Activated CD4-positive, alpha-beta memory T cell treated with anti-CD3 and anti-CD28 coated beads, Interleukin-2, amount 10 ng/mL, durations not matched to agents 7 days and 5 days (primary cell): ENCODE measurements at regions not wholly inside any gene's neighbourhood (a gene's known extent, or its start where the extent isn't known, plus 50 kb on each side); places are given as distances from the start of the nearest gene placed in this dataset.

ENCODE experiments used
- CTCF ChIA-PET: fragments of 350-600 bp; sonication (Branson Sonifier 250); formaldehyde crosslinking; loops from one replicate; lab custom pipeline; 2021; ENCODE audit warnings: antibody characterized with exemption, inconsistent platforms; lab: Charles Lee
- POLR2A ChIA-PET: fragments of 350-600 bp; sonication (Branson Sonifier 250); formaldehyde crosslinking; loops from one replicate; lab custom pipeline; 2021; ENCODE audit warnings: antibody characterized with exemption; lab: Charles Lee
- DNase-seq: peaks from one replicate; pipeline ENCODE4 v3.0.0-alpha.2; 2020
- H3K27ac Mint-ChIP-seq: one replicate; pipeline ENCODE4 v1.8.0; 2021; ENCODE audit warnings: mild to moderate bottlenecking, mixed read lengths
- H3K27me3 Mint-ChIP-seq: one replicate; pipeline ENCODE4 v1.8.0; 2021; ENCODE audit warnings: mixed read lengths
- H3K36me3 Mint-ChIP-seq: one replicate; pipeline ENCODE4 v1.8.0; 2021; ENCODE audit warnings: low read depth, mixed read lengths
- H3K4me1 Mint-ChIP-seq: one replicate; pipeline ENCODE4 v1.8.0; 2021; ENCODE audit warnings: mixed read lengths
- H3K4me3 Mint-ChIP-seq: one replicate; pipeline ENCODE4 v1.8.0; 2021; ENCODE audit warnings: mild to moderate bottlenecking, mixed read lengths
- H3K9me3 Mint-ChIP-seq: one replicate; pipeline ENCODE4 v1.8.0; 2021; ENCODE audit warnings: mixed read lengths

GRCh38 chr1:38326856-38327255, 280.3 kb upstream of the POU3F1 start:
- H3K4me3 Mint-ChIP-seq: no peak overlapping the region
- no peaks in the 10 kb centered on the region for H3K4me1 Mint-ChIP-seq
- ChIA-PET CTCF (no interaction called here), POLR2A (no interaction called here)
- no peak overlapping the region for H3K27ac Mint-ChIP-seq
- peaks cover 12% of the 10 kb centered on the region for H3K27me3 Mint-ChIP-seq
- no peaks in the 10 kb centered on the region for H3K9me3 Mint-ChIP-seq
- DNase-seq: no peak
- H3K36me3 Mint-ChIP-seq: no peaks in the 10 kb centered on the region

DNA sequence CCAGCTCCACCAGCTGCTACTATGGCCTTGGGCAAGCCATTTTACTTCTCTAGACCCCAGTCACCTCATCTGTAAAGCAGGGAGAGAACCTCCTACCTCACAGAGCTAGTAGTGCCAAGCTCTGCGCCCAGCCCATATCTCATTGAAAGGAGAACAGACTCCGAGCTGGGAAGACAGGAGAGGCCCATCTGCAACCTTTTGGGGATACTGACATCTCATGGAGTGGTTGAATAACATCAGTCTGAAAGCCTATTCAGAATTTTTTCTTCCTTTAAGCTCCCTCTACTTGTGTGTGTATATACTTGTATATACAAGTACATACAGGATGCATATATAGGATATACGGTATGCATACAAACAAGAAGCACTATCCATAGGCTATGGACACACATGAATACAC, 279.5 kb upstream of the POU3F1 start:
- Mint-ChIP-seq H3K4me3 (no peak overlapping the region), H3K27ac (no peak overlapping the region), H3K9me3 (no peaks in the 10 kb centered on the region), H3K27me3 (peaks cover 15% of the 10 kb centered on the region), H3K4me1 (no peaks in the 10 kb centered on the region), H3K36me3 (no peaks in the 10 kb centered on the region)
- CTCF ChIA-PET: no interaction called here
- POLR2A ChIA-PET: no interaction called here
- DNase-seq: no peak

- H3K27ac Mint-ChIP-seq: no peak overlapping the region
- H3K36me3 Mint-ChIP-seq: no peaks in the 10 kb centered on the region
- no peaks in the 10 kb centered on the region for H3K9me3 Mint-ChIP-seq
- H3K4me1 Mint-ChIP-seq: no peaks in the 10 kb centered on the region
- ChIA-PET CTCF (no interaction called here), POLR2A (no interaction called here)
- H3K4me3 Mint-ChIP-seq: no peak overlapping the region
- peaks cover 26% of the 10 kb centered on the region for H3K27me3 Mint-ChIP-seq
- DNase-seq: no peak
Observed at GRCh38 chr1:38312753-38313152, 266.2 kb upstream of the POU3F1 start.

- POLR2A ChIA-PET: no interaction called here
- Mint-ChIP-seq H3K9me3 (no peaks in the 10 kb centered on the region), H3K27me3 (peaks cover 25% of the 10 kb centered on the region), H3K36me3 (no peaks in the 10 kb centered on the region), H3K27ac (no peak overlapping the region), H3K4me1 (no peaks in the 10 kb centered on the region), H3K4me3 (no peak overlapping the region)
- DNase-seq: no peak
- CTCF ChIA-PET: no interaction called here
Observed at GRCh38 chr1:38310079-38310478, 263.5 kb upstream of the POU3F1 start.

DNA sequence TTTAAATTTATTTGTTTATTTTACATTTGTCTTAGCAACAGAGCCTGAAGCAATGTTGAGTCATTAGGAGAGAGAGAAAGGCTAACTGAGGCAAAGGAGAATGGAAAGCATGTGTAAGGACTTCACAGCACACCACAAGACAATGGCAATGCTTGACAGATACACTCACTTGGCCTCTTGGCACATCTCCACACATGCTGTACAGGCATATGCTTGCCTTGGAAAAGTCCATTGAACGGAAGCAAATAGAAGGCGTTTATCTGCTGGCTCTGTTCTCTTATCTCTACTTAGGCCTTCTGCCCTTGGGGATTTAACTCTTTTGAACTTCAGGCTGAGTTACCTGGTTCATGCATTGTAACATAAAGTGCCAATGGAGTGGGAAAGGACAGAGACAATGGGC, 262.2 kb upstream of the POU3F1 start:
- Mint-ChIP-seq H3K4me3 (no peak overlapping the region), H3K36me3 (no peaks in the 10 kb centered on the region), H3K27me3 (peaks cover 35% of the 10 kb centered on the region)

DNA sequence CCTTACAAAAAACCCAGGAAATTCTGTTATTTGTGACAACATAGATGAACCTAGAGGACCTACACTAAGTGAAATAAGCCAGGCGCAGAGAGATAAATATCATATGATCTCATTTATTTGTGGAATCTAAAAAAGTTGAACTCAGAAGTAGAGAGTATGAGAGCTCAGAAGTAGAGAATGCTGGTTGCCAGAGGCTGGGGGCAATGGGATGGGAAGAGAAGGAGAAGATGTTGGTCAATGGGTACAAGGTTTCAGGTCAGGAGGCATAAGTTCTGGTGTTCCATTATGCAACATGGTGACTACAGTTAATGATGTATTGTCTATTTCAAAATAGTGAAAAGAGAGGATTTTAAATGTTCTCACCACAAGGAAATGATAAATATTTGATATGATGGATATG, 259.1 kb upstream of the POU3F1 start:
- no peak overlapping the region for H3K4me3 Mint-ChIP-seq
- H3K4me1 Mint-ChIP-seq: no peaks in the 10 kb centered on the region
- CTCF ChIA-PET: no interaction called here
- H3K9me3 Mint-ChIP-seq: no peaks in the 10 kb centered on the region
- POLR2A ChIA-PET: no interaction called here
- H3K27ac Mint-ChIP-seq: no peak overlapping the region
- H3K36me3 Mint-ChIP-seq: no peaks in the 10 kb centered on the region
- peaks cover 37% of the 10 kb centered on the region for H3K27me3 Mint-ChIP-seq
- no peak for DNase-seq

More for the DNA sequence above, 262.2 kb upstream of the POU3F1 start:
- H3K4me1 Mint-ChIP-seq: no peaks in the 10 kb centered on the region
- ChIA-PET CTCF (no interaction called here), POLR2A (no interaction called here)
- no peak for DNase-seq
- H3K9me3 Mint-ChIP-seq: no peaks in the 10 kb centered on the region
- H3K27ac Mint-ChIP-seq: no peak overlapping the region

DNA sequence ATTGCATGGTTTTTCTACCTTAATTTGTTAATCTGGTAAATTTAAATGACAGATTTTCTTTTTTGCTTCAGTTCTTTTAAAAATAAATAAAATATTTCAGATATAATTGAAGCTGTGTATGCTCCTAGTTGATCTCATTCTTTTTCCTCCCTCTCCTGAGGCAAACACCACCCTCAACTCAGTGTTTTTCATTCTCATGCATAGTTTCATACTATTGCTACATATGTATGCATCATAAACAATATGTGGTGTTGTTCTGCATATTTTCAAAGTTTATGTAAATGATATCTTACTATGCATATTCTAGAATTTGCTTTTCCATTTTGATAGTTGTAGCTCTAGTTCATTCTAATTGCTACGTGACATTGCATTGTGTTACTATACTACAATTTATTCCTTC, 257.2 kb upstream of the POU3F1 start:
- Mint-ChIP-seq H3K36me3 (no peaks in the 10 kb centered on the region), H3K4me3 (no peak overlapping the region), H3K9me3 (no peaks in the 10 kb centered on the region), H3K27me3 (peaks cover 33% of the 10 kb centered on the region), H3K27ac (no peak overlapping the region), H3K4me1 (no peaks in the 10 kb centered on the region)
- ChIA-PET POLR2A (no interaction called here), CTCF (no interaction called here)
- no peak for DNase-seq

DNA sequence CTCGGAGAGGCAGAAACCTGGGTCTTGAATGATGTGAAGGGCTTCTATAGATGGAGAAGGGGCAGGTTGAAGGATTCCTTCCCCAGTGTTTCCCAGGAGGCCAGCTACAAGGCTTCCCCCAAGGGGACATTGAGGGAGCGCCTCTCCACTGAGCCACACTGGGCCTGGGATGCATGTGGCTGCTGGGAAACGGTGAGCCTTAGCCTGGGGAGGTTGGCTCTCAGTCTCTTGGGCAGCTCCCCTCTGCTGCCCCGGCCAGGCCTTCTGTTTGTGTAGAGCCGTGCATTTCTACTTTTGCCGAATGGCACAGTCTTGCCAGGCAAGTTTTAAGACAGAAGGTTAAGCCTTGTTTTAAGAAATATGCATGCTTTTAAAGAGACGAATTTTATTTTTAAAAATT, 254.4 kb upstream of the POU3F1 start:
- no peak overlapping the region for H3K4me3 Mint-ChIP-seq
- no peaks in the 10 kb centered on the region for H3K36me3 Mint-ChIP-seq
- no peak for DNase-seq
- POLR2A ChIA-PET: no interaction called here
- CTCF ChIA-PET: no interaction called here
- H3K4me1 Mint-ChIP-seq: no peaks in the 10 kb centered on the region
- H3K27me3 Mint-ChIP-seq: peaks cover 38% of the 10 kb centered on the region
- H3K9me3 Mint-ChIP-seq: no peaks in the 10 kb centered on the region
- H3K27ac Mint-ChIP-seq: no peak overlapping the region

DNA sequence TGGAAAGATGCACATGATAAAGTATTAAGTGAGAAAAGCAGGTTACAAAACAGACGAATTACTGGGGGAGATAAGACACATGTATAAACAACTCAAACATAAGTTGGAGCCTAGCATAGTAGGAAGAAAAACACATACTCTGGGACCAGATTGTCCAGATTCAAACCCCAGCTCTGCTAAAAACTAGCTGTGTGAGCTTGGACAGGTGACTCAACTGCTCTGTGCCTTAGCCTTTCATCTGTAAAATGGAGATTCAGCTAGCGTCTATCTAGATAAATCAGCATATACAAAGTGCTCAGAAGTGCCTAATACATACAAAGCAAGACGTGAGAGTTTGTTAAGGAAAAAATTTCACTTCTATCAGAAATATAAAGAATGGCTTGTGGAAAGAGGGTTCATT, 254.0 kb upstream of the POU3F1 start:
- DNase-seq: no peak
- Mint-ChIP-seq H3K27me3 (peaks cover 37% of the 10 kb centered on the region), H3K27ac (no peak overlapping the region), H3K4me3 (no peak overlapping the region), H3K36me3 (no peaks in the 10 kb centered on the region), H3K4me1 (no peaks in the 10 kb centered on the region), H3K9me3 (no peaks in the 10 kb centered on the region)
- ChIA-PET CTCF (no interaction called here), POLR2A (no interaction called here)

- H3K27ac Mint-ChIP-seq: no peak overlapping the region
- ChIA-PET CTCF (no interaction called here), POLR2A (no interaction called here)
- H3K9me3 Mint-ChIP-seq: no peaks in the 10 kb centered on the region
- H3K36me3 Mint-ChIP-seq: no peaks in the 10 kb centered on the region
- H3K4me1 Mint-ChIP-seq: no peaks in the 10 kb centered on the region
- H3K4me3 Mint-ChIP-seq: no peak overlapping the region
- no peak for DNase-seq
- peaks cover 41% of the 10 kb centered on the region for H3K27me3 Mint-ChIP-seq
Observed at GRCh38 chr1:38297842-38298241, 251.2 kb upstream of the POU3F1 start.

DNA sequence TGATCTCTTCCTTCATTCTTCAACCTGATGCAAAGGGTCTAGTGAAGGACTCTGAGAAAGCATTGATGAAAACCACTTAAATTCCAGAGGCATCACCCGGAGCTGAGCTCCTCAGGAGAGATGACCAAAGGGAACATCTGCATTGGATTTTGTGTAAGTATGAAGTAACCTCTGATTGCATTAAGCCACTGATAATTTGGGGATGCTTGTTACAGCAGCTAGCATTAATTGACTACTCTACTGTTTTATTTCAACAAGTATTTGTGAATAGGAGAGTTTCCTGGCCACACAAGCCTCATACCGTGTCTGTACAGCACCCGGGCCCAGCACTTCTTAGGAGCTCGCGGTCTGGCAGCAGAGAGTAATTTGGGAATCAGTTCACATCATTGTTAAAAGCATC, 250.7 kb upstream of the POU3F1 start:
- H3K27me3 Mint-ChIP-seq: peaks cover 42% of the 10 kb centered on the region
- no peak for DNase-seq
- H3K4me3 Mint-ChIP-seq: no peak overlapping the region
- CTCF ChIA-PET: no interaction called here
- no peak overlapping the region for H3K27ac Mint-ChIP-seq
- H3K4me1 Mint-ChIP-seq: no peaks in the 10 kb centered on the region
- POLR2A ChIA-PET: no interaction called here
- no peaks in the 10 kb centered on the region for H3K9me3 Mint-ChIP-seq
- H3K36me3 Mint-ChIP-seq: no peaks in the 10 kb centered on the region

DNA sequence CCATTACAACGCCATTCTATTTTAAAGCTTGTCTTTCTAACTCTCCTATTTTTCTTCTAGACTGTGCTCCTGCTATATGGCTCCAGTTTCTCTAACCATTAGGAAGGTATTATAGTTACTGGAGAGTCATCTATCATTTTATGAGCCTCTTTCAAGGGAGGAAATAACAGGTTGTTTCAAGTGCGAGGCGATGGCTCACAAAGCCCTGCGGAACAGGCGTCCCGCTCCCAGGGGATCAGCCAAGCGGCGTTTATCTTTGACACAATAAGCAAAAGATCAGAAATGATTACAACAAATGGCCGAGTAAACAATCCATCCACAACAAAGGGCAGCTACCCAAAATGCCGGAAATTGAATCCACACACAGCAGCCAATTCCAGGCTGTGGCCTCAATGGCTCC, 249.5 kb upstream of the POU3F1 start:
- ChIA-PET CTCF (no interaction called here), POLR2A (no interaction called here)
- no peaks in the 10 kb centered on the region for H3K36me3 Mint-ChIP-seq
- no peak for DNase-seq
- no peak overlapping the region for H3K27ac Mint-ChIP-seq
- no peak overlapping the region for H3K4me3 Mint-ChIP-seq
- H3K4me1 Mint-ChIP-seq: no peaks in the 10 kb centered on the region
- H3K27me3 Mint-ChIP-seq: peaks cover 50% of the 10 kb centered on the region
- H3K9me3 Mint-ChIP-seq: no peaks in the 10 kb centered on the region

DNA sequence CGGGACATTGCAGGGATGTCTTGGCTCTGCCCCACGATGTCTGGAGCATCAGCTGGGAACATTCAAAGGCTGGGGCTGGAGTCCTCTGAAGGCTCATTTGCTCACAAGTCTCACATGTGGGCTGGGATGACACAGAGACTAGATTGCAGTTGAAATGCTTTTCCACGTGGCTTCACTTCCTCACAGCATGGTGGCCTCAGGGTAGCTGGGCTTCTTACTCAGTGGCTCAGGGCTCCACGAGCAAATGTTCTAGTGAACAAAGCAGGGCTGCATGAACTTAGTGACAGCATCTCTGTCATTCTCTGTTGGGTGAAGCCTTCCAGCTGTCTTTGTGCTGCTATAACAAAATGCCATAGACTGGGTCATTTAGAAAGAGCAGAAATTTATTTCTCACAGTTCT, 247.0 kb upstream of the POU3F1 start:
- Mint-ChIP-seq H3K9me3 (no peaks in the 10 kb centered on the region), H3K27me3 (peaks cover 54% of the 10 kb centered on the region), H3K36me3 (no peaks in the 10 kb centered on the region), H3K4me3 (no peak overlapping the region), H3K27ac (no peak overlapping the region), H3K4me1 (no peaks in the 10 kb centered on the region)
- CTCF ChIA-PET: no interaction called here
- DNase-seq: no peak
- POLR2A ChIA-PET: no interaction called here

DNA sequence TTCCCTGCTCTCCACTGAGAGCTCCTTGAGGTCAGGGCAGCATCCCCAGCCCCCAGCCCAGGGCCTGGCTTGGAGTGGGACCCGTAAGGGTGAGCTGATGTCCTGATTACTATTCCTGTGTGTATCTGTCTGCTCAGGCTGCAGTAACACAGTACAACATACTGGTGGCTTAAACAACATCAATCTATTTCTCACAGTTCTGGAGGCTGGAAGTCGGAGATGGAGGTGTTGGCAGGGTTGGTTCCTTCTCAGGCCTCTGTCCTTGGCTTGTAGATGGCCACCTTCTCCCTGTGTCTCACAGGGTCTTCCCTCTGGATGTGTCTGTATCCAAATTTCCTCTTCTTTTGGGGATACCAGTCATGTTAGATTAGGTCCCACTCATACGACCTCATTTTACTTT, 246.4 kb upstream of the POU3F1 start:
- no peaks in the 10 kb centered on the region for H3K9me3 Mint-ChIP-seq
- POLR2A ChIA-PET: no interaction called here
- H3K4me1 Mint-ChIP-seq: no peaks in the 10 kb centered on the region
- H3K36me3 Mint-ChIP-seq: no peaks in the 10 kb centered on the region
- DNase-seq: no peak
- CTCF ChIA-PET: no interaction called here
- H3K27ac Mint-ChIP-seq: no peak overlapping the region
- H3K27me3 Mint-ChIP-seq: peaks cover 50% of the 10 kb centered on the region
- H3K4me3 Mint-ChIP-seq: no peak overlapping the region
